Activated CD8-positive, alpha-beta memory T cell treated with anti-CD3 and anti-CD28 coated beads, Interleukin-2, amount 50 U/mL, for 1 hour (primary cell): ENCODE measurements at regions not wholly inside any gene's neighbourhood (a gene's known extent, or its start where the extent isn't known, plus 50 kb on each side); places are given as distances from the start of the nearest gene placed in this dataset.

Source experiments
- DNase-seq: peaks from one replicate; pipeline ENCODE4 v3.0.0-alpha.2; 2020; ENCODE audit errors: extremely low read depth

GRCh38 chr2:207236156-207236935 is 70.6 kb upstream of the KLF7 start:
- no peak for DNase-seq

- no peak for DNase-seq
Observed at GRCh38 chr2:207238831-207239701, 73.3 kb upstream of the KLF7 start.

- DNase-seq: no peak
Observed at GRCh38 chr2:207239754-207240494, 74.2 kb upstream of the KLF7 start.

- no peak for DNase-seq
Observed at GRCh38 chr2:207240649-207241048, 74.9 kb upstream of the KLF7 start.

- DNase-seq: no peak
Observed at GRCh38 chr2:207241198-207241597, 75.5 kb upstream of the KLF7 start.

- no peak for DNase-seq
Observed at GRCh38 chr2:207243601-207244000, 77.9 kb upstream of the KLF7 start.

GRCh38 chr2:207244971-207245925 is 79.5 kb upstream of the KLF7 start:
- no peak for DNase-seq

- no peak for DNase-seq
Observed at GRCh38 chr2:207248702-207249377, 83.1 kb upstream of the KLF7 start.

- no peak for DNase-seq
Observed at GRCh38 chr2:207251022-207251421, 85.3 kb upstream of the KLF7 start.

- DNase-seq: no peak
Observed at GRCh38 chr2:207251573-207252192, 85.9 kb upstream of the KLF7 start.

GRCh38 chr2:207252416-207252815 is 86.7 kb upstream of the KLF7 start:
- no peak for DNase-seq

GRCh38 chr2:207252979-207253645 is 87.4 kb upstream of the KLF7 start:
- DNase-seq: no peak

- no peak for DNase-seq
Observed at GRCh38 chr2:207253666-207254345, 88.1 kb upstream of the KLF7 start.

- no peak for DNase-seq
Observed at GRCh38 chr2:207254591-207255464, 89.1 kb upstream of the KLF7 start.

- no peak for DNase-seq
Observed at GRCh38 chr2:207255565-207256470, 90.1 kb upstream of the KLF7 start.

- DNase-seq: no peak
Observed at GRCh38 chr2:207256476-207257207, 90.9 kb upstream of the KLF7 start.
